Activated CD4-positive, alpha-beta T cell treated with anti-CD3 and anti-CD28 coated beads for 1 hour (primary cell): ENCODE measurements at regions not wholly inside any gene's neighbourhood (a gene's known extent, or its start where the extent isn't known, plus 50 kb on each side); places are given as distances from the start of the nearest gene placed in this dataset.
"Not testable (repeated sequence)": the region's sequence is repeated elsewhere in the genome, so short reads cannot be mapped to it uniquely, and the experiment has no call there.

ENCODE experiments used
- DNase-seq: peaks from one replicate; pipeline ENCODE4 v3.0.0-alpha.2; 2020

DNA sequence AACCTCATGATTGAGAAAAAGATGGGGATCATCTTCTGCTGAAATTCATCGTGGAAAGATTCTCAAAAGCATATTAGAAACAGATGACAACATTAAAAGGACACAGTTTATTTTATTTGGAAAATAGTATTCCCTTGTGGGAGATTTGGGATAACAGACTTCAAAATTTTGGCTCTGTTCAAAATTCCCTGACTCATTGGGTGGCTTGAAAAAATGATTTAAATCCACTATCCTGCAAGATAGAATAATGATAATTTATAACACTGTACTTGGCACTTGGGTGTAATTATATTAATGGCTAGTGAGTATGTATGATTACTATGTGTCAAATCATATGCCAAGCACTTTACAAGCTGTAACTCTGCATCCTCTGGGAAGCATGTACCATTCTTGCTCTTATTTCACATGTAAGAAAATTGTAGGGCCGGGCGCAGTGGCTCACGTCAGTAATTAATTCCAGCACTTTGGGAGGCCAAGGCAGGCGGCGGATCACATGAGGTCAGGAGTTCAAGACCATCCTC, 128.8 kb downstream of the LMNTD1 start:
- DNase-seq: no peak

DNA sequence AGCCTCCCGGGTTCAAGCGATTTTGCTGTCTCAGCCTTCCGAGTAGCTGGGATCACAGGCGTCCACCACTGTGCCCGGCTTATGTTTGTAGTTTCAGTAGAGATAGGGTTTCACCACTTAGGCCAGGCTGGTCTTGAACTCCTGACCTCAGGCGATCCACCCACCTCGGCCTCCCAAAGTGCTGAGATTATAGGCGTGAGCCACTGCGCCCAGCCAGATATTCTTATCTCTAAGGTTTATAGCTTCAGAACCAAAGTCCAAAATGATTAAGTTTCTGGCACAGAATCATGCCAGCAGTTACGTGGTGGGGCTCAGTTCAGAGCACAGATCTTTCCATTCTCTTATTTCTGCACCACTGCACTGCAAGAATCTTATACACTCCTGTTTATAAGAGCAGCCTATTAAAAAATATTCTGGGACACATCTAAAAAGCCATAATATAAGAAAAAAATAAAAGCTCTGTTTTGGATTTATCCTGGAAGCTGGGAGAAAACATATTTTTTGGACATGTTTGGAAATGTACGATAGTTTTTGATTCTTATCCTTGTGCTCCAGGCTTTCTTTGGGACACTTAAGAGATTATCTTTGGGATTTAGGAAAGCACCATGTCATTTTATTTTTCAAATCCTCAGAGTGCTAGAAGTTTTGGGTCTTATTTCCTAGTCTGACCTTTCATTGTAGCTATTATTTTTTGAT, 129.6 kb downstream of the LMNTD1 start:
- DNase-seq: no peak

DNA sequence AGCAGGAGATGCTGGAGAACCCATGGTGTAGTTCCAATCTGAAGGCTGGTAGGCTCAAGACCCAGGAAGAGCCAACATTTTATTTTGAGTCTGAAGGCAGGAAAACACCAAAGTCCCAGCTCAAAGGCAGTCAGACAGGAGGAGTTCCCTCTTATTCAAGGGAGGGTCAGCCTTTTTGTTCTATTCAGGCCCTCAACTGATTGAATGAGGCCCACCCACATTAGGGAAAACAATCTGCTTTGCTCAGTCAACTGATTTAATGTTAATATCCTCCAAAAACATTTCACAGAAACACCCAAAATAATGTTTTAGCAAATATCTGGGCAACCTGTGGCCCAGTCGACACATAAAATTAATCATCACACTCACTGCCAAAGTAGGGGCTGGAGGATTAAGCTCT, 130.8 kb downstream of the LMNTD1 start:
- DNase-seq: no peak

DNA sequence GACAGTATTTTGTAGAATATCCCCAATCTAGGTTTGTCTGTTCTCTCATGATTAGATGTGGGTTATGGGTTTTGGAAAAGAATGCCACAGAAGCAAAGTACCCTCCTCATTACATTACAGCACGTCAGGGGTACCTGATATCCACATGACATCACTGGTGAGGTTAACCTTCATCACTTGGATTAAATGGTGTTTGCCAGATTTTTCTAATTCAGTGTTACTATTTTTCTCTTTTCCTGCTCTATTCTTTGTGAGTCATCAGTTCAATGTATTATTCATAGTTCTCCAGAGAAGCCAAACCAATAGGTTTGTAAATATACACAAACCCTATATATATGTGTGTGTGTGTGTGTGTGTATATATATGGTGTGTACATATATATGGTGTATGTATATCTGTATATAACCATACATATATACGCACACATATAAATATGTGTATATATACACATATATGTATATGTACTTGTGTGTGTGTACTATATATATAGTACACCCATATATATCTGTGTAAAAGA, 131.4 kb downstream of the LMNTD1 start:
- no peak for DNase-seq

DNA sequence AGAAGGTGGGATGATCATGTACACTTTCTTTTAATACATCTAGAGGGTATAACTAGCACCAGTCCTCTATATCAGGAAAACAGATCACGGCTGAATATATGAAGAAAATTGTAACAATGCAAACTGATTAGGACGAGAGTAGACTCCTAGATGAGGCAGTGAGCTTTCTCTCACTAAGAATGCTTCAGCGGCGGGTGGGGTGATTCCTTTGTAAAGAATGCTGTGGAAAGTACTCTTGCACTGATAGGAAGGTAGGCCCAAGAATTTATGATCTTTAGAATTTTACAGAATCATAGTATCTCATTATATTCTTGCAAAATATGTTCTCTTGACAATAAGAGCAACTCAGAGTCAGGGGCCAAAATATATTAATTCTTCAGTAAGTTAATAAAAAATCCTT, 133.0 kb downstream of the LMNTD1 start:
- no peak for DNase-seq

DNA sequence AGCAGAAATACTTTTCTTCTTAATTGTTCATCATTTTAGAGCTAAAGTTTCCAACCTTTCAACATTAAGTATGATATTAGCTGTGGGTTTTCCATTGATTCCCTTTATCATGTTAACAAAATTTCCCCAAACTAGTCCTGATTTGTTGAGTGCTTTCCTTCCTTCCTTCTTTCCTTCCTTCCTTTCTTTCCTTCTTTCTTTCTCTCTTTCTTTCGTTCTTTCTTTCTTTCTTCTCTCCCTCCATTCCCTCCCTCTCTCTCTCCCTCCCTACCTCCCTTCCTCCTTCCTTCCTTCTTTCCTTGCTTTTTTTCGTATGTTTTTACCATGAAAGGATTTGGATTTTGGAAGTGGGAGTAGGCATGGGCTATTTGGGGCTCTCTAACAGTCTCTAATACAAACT, 133.5 kb downstream of the LMNTD1 start:
- DNase-seq: no peak

DNA sequence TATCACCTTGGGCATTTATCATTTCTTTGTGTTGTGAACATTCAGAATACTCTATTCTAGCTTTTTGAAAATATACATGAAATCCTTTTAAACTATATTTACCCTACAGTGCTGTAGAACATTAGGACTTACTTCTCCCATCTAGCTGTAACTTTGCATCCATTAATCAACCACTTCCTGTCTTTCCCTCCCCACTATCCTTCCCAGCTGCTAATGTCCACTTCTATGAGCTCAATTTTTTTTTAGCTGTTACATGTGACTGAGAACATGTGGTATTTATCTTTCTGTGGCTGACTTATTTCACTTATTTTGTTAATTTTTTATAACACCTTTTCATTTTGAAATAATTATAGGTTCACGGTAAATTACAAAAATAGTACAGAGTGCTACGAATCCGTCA, 136.0 kb downstream of the LMNTD1 start:
- DNase-seq: no peak

DNA sequence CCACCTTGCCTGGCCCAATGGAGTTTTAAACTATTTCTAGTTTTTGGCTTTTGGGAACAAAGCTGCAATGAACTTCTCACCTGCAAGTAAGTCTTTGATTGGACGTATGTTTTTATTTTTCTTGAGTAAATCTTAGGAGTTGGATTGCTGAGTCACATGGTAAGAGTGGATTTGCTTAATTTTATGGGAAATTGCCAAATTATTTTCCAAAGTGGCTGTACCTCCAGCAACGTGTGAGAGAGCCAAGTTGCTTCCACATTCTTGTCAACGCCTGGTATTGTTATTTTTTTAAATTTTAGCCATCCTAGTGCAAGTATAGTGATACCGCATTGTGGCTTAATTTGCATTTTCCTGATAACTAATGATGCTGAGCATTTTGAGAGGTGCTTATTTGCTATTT, 136.6 kb downstream of the LMNTD1 start:
- no peak for DNase-seq

DNA sequence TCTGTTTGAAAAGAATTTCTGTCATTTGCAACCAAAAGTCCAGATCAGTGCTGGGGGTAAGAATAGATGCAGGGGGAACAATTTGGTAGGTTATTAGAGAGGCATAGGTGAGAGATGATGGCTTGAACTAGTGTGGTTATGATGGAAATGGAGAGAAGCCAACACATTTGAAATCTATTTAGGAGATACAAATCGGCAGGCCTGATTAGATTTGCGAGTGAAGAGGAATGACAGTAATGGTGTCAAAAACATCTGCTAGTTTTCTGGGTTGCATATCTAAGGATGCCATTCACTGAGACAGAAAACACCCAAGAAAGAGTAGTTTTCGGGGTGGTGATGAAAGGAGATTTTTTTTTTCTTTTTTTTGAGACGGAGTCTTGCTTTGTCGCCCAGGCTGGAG, 138.1 kb downstream of the LMNTD1 start:
- no peak for DNase-seq

DNA sequence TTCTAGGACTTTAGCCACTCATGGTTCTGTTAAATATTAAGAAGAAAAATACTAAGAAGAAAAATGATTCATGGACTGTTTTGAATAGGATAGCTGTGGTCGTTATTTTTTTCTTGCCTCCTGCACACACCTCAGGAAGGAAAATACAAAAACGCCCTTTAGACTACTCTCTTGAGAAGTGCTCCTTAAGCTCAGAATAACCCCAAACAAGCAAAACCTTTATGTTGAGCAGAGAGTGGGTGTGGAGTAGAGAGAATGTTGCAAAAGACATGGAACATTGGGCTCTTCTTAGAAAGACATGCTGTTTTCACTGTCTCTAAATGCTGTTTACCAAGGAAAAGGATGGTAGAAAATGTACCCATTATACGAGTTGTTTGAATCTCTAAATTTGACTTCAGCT, 140.3 kb downstream of the LMNTD1 start:
- no peak for DNase-seq

DNA sequence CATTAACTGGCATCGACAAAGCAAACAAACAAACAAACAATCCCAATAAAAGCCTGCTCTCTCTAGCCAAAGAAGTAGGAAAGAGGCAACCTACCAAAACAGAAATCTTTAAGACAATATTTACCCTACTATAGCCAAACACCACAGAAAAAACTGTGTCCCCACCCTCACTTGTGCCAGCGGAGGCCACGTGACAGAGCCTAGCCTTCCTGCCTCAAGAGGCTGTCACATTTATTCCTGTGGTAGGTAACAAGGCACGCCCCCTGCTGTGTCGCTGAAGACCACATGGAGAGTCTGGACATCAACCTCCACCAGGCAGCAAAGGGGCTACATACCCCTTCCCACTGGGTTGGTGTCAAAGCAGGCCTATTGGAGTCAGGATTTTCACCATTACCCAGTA, 148.1 kb downstream of the LMNTD1 start:
- no peak for DNase-seq

DNA sequence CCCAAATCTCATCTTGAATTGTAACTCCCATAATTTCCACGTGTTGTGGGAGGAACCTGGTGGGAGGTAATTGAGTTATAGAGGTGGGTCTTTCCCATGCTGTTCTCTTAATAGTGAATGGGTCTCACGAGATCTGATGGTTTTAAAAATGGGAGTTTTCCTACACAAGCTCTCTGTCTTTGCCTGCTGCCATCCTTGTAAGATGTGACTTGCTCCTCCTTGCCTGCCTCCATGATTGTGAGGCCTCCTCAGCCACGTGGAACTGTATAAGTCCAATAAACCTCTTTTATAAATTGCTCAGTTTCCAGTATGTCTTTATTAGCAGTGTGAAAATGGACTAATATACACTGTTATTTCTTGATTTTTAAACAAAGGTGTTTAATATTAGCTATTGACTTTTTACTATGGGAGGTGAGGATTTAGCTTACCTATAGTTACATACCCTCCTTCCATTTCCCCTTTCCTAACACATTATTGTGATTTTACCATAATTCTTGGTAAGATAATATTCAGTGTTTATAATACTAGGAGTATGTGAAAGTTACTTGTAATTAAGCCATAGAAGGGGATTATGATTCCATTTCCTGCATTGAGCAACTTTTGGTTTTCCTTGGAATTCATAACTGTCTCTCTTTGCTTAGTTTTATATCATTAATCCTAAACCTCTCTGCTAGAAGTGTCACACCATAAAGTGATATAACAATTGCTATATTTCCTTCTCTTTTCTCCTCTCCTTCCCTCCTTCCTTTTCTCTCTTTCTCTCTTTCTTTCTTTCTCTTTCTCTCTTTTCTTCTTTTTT, 151.0 kb upstream of the KRAS start:
- no peak for DNase-seq

DNA sequence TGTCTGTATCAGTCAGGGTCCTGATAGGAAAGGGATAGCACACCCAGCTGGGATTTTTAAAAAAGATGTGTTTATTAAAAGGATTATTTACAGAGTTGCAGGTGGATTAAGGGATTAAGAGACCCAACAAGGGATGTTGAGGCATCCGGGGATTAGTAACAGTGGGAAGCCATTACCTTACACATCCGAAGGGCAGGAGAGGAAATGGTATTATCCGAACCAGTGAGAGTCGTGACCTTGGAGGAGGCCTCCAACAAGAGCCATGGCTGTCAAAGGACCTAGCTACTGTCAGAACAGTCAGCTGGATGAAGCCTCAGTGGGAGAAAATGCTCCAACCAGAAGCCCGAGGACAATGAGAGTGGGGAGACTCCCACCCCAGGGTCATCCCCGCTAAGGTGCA, 146.3 kb upstream of the KRAS start:
- DNase-seq: no peak

DNA sequence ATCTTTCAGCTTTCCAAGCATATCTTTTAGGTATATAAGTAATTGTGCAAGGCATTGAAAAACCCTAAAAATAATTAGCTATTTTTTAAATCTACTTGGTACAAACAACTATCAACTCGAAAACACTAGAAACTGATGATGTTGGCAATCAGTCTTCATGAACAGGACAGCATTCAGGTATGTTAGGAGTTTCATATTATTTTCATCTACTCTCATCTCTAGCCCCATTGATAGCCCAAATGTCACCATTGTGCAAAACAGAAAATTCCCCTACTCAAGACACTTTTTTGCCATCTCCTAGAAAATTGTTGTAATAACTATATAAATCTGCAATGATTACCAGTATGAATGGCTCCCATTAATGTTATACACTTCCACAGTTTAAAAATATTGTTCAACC, 144.5 kb upstream of the KRAS start:
- no peak for DNase-seq

DNA sequence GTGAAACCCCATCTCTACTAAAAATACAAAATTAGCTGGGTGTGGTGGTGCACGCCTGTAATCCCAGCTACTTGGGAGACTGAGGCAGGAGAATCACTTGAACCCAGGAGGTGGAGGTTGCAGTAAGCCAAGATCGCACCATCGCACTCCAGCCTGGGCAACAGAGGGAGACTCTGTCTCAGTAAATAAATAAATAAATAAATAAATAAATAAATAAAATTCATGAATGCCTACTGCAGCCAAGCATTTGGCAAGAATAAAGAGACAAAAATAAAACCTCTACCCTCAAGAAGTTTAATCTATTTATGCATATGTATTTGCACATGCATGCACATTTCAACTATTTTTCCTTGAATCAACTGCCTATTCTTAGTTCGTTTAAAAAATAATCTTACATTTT, 144.0 kb upstream of the KRAS start:
- not testable (repeated sequence) for DNase-seq

DNA sequence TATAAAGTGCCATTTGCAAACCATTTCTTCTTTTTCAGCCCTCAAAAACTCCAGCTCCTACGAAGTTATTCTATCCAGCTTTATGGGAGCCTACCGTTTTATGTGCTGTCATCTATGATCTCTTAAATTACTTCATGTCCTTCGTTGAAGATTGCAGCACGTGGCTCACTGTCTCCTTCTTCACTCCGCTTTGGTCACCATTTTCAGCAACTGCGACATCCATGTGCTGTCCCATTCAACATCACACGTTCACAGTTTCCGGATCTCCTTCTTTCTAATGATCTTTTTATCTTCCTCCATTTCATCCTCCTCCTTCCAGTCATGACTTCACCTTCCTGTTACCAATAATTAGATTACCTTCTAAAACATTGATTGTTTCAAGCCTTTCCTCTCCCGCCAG, 143.3 kb upstream of the KRAS start:
- no peak for DNase-seq

DNA sequence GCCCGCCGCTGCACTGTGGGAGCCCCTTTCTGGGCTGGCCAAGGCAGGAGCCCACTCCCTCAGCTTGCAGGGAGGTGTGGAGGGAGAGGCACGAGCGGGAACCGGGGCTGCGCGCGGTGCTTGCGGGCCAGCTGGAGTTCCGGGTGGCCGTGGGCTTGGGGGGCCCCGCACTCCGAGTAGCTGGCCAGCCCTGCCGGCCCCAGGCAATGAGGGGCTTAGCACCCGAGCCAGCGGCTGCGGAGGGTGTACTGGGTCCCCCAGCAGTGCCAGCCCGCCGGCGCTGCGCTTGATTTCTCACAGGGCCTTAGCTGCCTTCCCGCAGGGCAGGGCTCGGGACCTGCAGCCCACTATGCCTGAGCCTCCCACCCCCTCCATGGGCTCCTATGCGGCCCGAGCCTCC, 140.6 kb upstream of the KRAS start:
- DNase-seq: not testable (repeated sequence)

DNA sequence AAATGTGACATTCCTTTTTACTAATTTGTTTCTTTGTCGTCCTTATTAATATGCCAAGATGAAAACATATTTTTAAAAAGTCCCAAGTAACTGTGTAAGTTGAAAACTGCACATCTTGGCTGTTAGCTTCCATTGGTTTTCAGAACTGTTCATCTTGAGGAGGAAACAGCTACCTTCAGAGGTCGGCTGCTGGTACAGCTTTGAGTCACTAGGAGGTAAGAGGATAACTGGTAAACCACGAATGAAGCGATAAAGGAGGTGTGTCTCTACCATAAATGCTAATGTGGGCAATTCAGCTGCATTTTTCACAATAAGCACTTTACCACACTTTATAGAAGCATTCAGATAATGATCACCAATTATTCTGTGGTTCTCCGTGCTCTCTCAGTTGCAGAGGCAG, 137.5 kb upstream of the KRAS start:
- DNase-seq: no peak

DNA sequence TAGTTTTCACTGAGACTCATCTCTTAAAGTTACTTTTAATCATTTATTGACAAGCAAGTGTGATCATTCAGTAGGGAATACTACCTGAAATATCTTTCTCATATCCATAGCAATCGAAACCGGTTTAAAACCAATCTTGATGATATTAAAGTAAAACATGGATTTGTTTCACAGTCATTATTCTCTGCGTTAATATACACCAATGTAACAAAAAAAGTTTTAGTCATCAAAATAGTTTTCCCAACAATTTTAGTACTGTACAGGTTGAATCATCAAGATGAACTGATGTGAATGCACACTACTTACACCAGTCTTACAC, 137.0 kb upstream of the KRAS start:
- DNase-seq: no peak

DNA sequence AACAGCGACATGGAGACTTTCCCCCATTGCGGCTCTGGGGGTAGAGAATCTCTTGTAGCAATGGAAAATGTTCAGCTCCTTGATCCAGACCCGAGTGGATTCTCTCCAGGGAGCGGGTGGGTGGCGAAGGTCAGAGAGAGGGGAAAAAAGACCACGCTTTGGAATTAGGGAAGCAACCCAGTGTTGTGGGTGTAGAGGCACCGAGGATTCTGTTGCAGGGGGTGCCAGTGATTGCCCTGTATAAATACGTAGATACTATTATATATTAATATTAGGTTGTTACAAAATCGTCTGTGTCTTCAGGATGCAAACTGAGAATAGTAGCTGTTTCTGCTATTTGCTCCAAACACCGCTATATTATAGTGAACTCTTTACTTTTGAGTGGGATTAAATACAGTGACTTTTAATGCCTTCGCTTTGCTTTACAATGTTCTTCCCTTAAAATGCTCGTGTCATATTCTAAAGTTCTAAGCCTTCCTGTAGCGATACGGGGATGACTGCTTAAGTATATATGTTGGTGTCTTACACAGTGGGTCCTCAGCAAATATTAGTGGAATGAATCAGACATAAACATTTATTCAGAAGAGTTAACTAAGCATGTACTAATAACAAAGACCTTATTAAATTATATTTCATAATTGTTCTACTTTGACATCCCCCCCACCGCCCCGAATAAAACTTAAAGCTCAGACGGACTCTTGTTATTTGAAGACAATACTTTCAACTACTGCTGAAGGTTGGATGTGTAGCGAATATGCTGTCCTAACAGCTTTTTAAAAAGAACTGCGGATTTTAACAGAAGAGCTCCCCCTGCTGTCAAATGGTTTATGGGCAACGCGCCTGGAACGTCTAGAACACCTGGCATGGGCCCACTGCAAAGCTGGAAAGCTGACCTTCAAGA, 136.4 kb upstream of the KRAS start:
- DNase-seq: peak; percentile 60

DNA sequence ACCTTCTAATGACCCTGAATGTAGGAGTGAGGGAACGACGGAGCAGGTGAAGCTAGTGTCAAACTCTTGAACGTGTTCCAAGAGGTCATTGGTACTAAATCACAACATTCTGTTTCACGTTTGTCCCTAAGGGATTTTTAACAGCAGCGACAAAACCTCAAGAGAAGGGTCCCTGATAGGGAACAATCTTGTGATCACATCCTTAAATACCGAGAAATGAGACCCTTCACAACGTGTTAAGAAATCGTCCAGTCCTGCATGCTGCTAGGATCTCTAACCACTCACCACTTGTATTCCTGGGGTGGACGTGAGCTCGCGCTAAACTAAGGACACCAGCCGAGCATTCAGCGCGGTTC, 134.1 kb upstream of the KRAS start:
- no peak for DNase-seq

DNA sequence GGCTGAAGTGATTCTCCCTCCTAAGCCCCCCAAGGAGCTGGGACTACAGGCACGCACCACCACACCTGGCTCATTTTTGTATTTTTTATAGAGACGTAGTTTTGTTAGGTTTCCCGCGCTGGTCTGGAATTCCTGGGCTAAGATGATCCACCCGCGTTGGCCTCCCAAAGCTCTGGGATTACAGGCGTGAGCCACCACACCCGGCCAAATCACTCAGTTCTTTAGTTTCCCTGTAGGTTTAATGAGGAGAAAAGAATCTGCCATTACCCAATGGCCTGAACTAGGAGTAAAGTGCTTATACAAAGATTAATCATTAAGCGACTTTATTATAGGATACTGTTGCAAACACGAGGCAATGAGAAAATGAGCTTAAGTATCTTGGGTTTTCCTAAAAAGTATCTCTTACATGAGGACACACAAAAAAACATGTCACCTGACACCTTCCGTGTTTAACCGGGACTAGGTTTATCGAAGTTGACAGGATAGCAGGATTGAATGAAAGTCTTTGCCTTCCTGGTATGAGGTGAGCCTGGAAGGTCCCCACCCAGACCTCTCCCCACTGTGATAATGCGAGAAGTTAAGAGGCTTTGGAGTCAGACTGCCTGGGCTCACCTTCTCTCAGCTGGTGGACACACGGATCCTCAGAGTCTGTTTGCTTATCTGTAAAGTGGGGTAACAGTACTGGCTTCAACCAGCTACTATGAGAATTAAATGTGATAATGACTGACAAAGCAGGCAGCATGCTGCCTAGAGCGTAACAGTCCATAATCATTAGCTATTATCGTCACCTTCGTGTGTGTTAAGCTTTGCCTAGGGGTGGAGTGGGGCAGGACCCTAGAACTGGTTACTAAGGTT, 133.5 kb upstream of the KRAS start:
- DNase-seq: no peak
